GM12875 (cell line): ENCODE measurements at regions not wholly inside any gene's neighbourhood (a gene's known extent, or its start where the extent isn't known, plus 50 kb on each side); places are given as distances from the start of the nearest gene placed in this dataset.

Experiments
- H3K4me3 ChIP-seq: one replicate; pipeline ENCODE4 v1.5.1; 2011; ENCODE audit warnings: low read depth, low read length, control low read depth
- CTCF ChIP-seq: IDR thresholded peaks from 2 replicates; pipeline ENCODE4 v1.5.1; 2011; ENCODE audit warnings: low read depth, mild to moderate bottlenecking, control low read depth, inconsistent platforms, low read length, moderate library complexity, borderline replicate concordance; ENCODE audit not compliant: insufficient read depth

GRCh38 chr15:35701402-35702046 is 155.6 kb upstream of the DPH6 start:
- no peak overlapping the region for H3K4me3 ChIP-seq
- TF ChIP-seq CTCF, result no peak

- no peak overlapping the region for H3K4me3 ChIP-seq
- no peak for TF ChIP-seq CTCF
These were observed 157.1 kb upstream of the DPH6 start for GRCh38 chr15:35702946-35703495.

GRCh38 chr15:35705030-35705883 is 159.3 kb upstream of the DPH6 start:
- TF ChIP-seq CTCF, result no peak

GRCh38 chr15:35705884-35706585 is 160.1 kb upstream of the DPH6 start:
- TF ChIP-seq CTCF, result no peak

More at GRCh38 chr15:35705030-35705883, 159.3 kb upstream of the DPH6 start:
- no peak overlapping the region for H3K4me3 ChIP-seq

GRCh38 chr15:35712956-35713355 is 167.0 kb upstream of the DPH6 start:
- TF ChIP-seq CTCF, result no peak
- no peak overlapping the region for H3K4me3 ChIP-seq

More at GRCh38 chr15:35705884-35706585, 160.1 kb upstream of the DPH6 start:
- H3K4me3 ChIP-seq, result no peak overlapping the region

- H3K4me3 ChIP-seq, result no peak overlapping the region
- no peak for TF ChIP-seq CTCF
These were observed 167.8 kb upstream of the DPH6 start for GRCh38 chr15:35713733-35714132.
